Upper lobe of left lung (tissue), 6 donors: ENCODE measurements at regions not wholly inside any gene's neighbourhood (a gene's known extent, or its start where the extent isn't known, plus 50 kb on each side); places are given as distances from the start of the nearest gene placed in this dataset.
A peak's percentile ranks its signal among the peaks of the same experiment; 100 is the strongest.

Experiments used
- ATAC-seq, 2 donors: fragments of 200-7000 bp; cut with Tn5 transposase; one replicate each; pipeline ENCODE4 v1.9.1; 2022; ENCODE audit warnings: mild to moderate bottlenecking in 2 of 2, moderate library complexity in 2 of 2; ENCODE audit not compliant: low FRiP score in 2 of 2
- DNase-seq, 2 donors: peaks; one replicate each; pipeline ENCODE4 v3.0.0-alpha.2; 2019 to 2020
- H3K27ac ChIP-seq, 4 donors: fragments of 200-600 bp; sonication (generic); one replicate each; pipeline ENCODE4 v1.5.1; 2016 to 2019
- H3K27me3 ChIP-seq, 4 donors: fragments of 200-600 bp; sonication (generic); one replicate each; pipeline ENCODE4 v1.5.1; 2017 to 2019
- H3K36me3 ChIP-seq, 4 donors: fragments of 200-600 bp; sonication (generic); one replicate each; pipeline ENCODE4 v1.5.1; 2016 to 2019
- H3K4me1 ChIP-seq, 4 donors: fragments of 200-600 bp; sonication (generic); one replicate each; pipeline ENCODE4 v1.5.1; 2018 to 2019
- H3K4me3 ChIP-seq, 4 donors: fragments of 200-600 bp; sonication (generic); one replicate each; pipeline ENCODE4 v1.5.1; 2017 to 2019; ENCODE audit warnings: mild to moderate bottlenecking in 2 of 4, moderate library complexity in 1 of 4
- H3K9me3 ChIP-seq, 4 donors: fragments of 200-600 bp; sonication (generic); one replicate each; pipeline ENCODE4 v1.5.1; 2018 to 2019
- CTCF ChIP-seq, 6 experiments: fragments of 450-650 bp in 4 of 6; fragments of 200-600 bp in 2 of 6; sonication (generic) in 2 of 6; IDR thresholded peaks; one replicate each; pipeline ENCODE4 v1.5.1; 2016 to 2019; ENCODE audit warnings: antibody characterized with exemption in 6 of 6
- EP300 ChIP-seq, 4 donors: sonication (generic); formaldehyde crosslinking; IDR thresholded peaks; one replicate each; pipeline ENCODE4 v1.5.1; 2017; ENCODE audit warnings: antibody characterized with exemption in 4 of 4, control low read depth in 2 of 4
- POLR2A ChIP-seq, 4 donors: fragments of 450-650 bp; IDR thresholded peaks; one replicate each; pipeline ENCODE4 v1.5.1; 2016 to 2017; ENCODE audit warnings: antibody characterized with exemption in 4 of 4, mild to moderate bottlenecking in 2 of 4
- POLR2AphosphoS5 ChIP-seq, 2 donors: sonication (generic); formaldehyde crosslinking; IDR thresholded peaks; one replicate each; pipeline ENCODE4 v1.5.1; 2017; ENCODE audit warnings: antibody characterized with exemption in 2 of 2
- WGBS, 2 donors: methylation state at CpG; one replicate each; pipeline ENCODE4 v1.1.5; 2017 to 2018; 5-methylcytosine and 5-hydroxymethylcytosine counted together
- donor health status: DM: no; HTN: no; CAD: no; lungs with moderate emphysema.
- donor health status: DM: no; HTN: yes; CAD: no; lungs with severe emphysema.

- H3K9me3 ChIP-seq, result no peaks in the 10 kb centered on the region
- H3K4me1 ChIP-seq, result peaks cover 0 to 10% (median 7%) of the 10 kb centered on the region in 4 donors
- TF ChIP-seq CTCF (IDR thresholded peaks at IDR 0.05) (no peak), EP300 (IDR thresholded peaks at IDR 0.05) (no peak), POLR2A (IDR thresholded peaks at IDR 0.05) (no peak), POLR2AphosphoS5 (IDR thresholded peaks at IDR 0.05) (no peak)
These were observed 403.7 kb upstream of the B3GALT2 start for GRCh38 chr1:193590102-193590501.

GRCh38 chr1:193589597-193590040, 403.2 kb upstream of the B3GALT2 start:
- peak; percentile 44 to 61 for ATAC-seq
- no peaks in the 10 kb centered on the region for H3K27me3 ChIP-seq

More at GRCh38 chr1:193590102-193590501, 403.7 kb upstream of the B3GALT2 start:
- Histone ChIP-seq H3K4me3 (no peak overlapping the region), H3K36me3 (no peaks in the 10 kb centered on the region), H3K27me3 (no peaks in the 10 kb centered on the region), H3K27ac (no peak overlapping the region)
- DNase-seq, result no peak
- no peak for ATAC-seq

GRCh38 chr1:193588311-193589082, 402.1 kb upstream of the B3GALT2 start:
- ATAC-seq (no peak), DNase-seq (no peak)
- Histone ChIP-seq H3K4me1 (peaks cover 0 to 10% (median 7%) of the 10 kb centered on the region in 4 donors), H3K36me3 (no peaks in the 10 kb centered on the region), H3K27me3 (no peaks in the 10 kb centered on the region), H3K27ac (no peak overlapping the region), H3K4me3 (no peak overlapping the region), H3K9me3 (no peaks in the 10 kb centered on the region)
- 70 to 71% methylated on average over 7 to 8 of the region's 8 CpGs for WGBS, 2 donors
- no peak for TF ChIP-seq EP300 (IDR thresholded peaks at IDR 0.05)
- TF ChIP-seq CTCF (IDR thresholded peaks at IDR 0.05), result no peak
- no peak for TF ChIP-seq POLR2AphosphoS5 (IDR thresholded peaks at IDR 0.05)
- TF ChIP-seq POLR2A (IDR thresholded peaks at IDR 0.05), result no peak

More at GRCh38 chr1:193589597-193590040, 403.2 kb upstream of the B3GALT2 start:
- Histone ChIP-seq H3K4me1 (peaks cover 0 to 10% (median 7%) of the 10 kb centered on the region in 4 donors), H3K36me3 (no peaks in the 10 kb centered on the region), H3K4me3 (no peak overlapping the region), H3K9me3 (no peaks in the 10 kb centered on the region), H3K27ac (no peak overlapping the region)
- TF ChIP-seq POLR2AphosphoS5 (IDR thresholded peaks at IDR 0.05) (no peak), EP300 (IDR thresholded peaks at IDR 0.05) (no peak), POLR2A (IDR thresholded peaks at IDR 0.05) (no peak), CTCF (IDR thresholded peaks at IDR 0.05) (no peak)
- 53 to 62% methylated on average over 3 of the region's 3 CpGs for WGBS, 2 donors
- DNase-seq, result no peak

- TF ChIP-seq EP300 (IDR thresholded peaks at IDR 0.05) (no peak), POLR2A (IDR thresholded peaks at IDR 0.05) (no peak), POLR2AphosphoS5 (IDR thresholded peaks at IDR 0.05) (no peak), CTCF (IDR thresholded peaks at IDR 0.05) (no peak)
- ATAC-seq, result no peak
These were observed 398.4 kb upstream of the B3GALT2 start for GRCh38 chr1:193584731-193585239.

More at GRCh38 chr1:193584731-193585239, 398.4 kb upstream of the B3GALT2 start:
- Histone ChIP-seq H3K36me3 (no peaks in the 10 kb centered on the region), H3K4me1 (peaks cover 0 to 7% (median 5%) of the 10 kb centered on the region in 4 donors), H3K27ac (no peak overlapping the region), H3K4me3 (no peak overlapping the region), H3K9me3 (no peaks in the 10 kb centered on the region), H3K27me3 (no peaks in the 10 kb centered on the region)
- DNase-seq, result no peak
- 65 to 69% methylated on average over 2 of the region's 2 CpGs for WGBS, 2 donors
